ENCODE measurements at regions not wholly inside any gene's neighbourhood (a gene's known extent, or its start where the extent isn't known, plus 50 kb on each side); places are given as distances from the start of the nearest gene placed in this dataset. TPM values are rescaled to one million over a fixed set of nuclear protein-coding genes. Genes with fewer than 3 reads are reported as not detected.
"Not testable (repeated sequence)": the region's sequence is repeated elsewhere in the genome, so short reads cannot be mapped to it uniquely, and the experiment has no call there.

GRCh38 chr16:29059575-29059974 is 74.7 kb downstream of the LAT start:
- ATAC-seq; H3K36me3 ChIP-seq (replicated peaks in 1 of 2; ENCODE audit: insufficient read depth in 1 of 2, low read depth in 2 of 2); DNase-seq; H3K4me3 ChIP-seq; H3K27ac ChIP-seq; H3K27me3 ChIP-seq; intact Hi-C loops (cut with DNase I); H3K4me1 ChIP-seq; H3K9me3 ChIP-seq: not testable (repeated sequence)
- no CpG with 5 or more reads among the region's 5 CpGs for WGBS, 2 donors

Small RNAs in the stretch of these regions (small RNA-seq; reads per million reads assigned to genes)
- gene AC025279.1, result not detected
- not detected for gene SNX29P2

Data from body of pancreas (tissue), 4 donors.